WTC11 (cell line): ENCODE measurements at regions not wholly inside any gene's neighbourhood (a gene's known extent, or its start where the extent isn't known, plus 50 kb on each side); places are given as distances from the start of the nearest gene placed in this dataset.

Experiments used
- ATAC-seq: fragments of 200-7000 bp; cut with Tn5 transposase; 2 replicates; pipeline ENCODE4 v1.10.0; 2021; ENCODE audit warnings: mild to moderate bottlenecking, moderate library complexity
- CTCF ChIA-PET: fragments of 300-600 bp; sonication (Branson Sonifier 250); formaldehyde crosslinking; loops from one replicate; lab custom pipeline; 2021; ENCODE audit warnings: antibody characterized with exemption; lab: Charles Lee
- POLR2A ChIA-PET: fragments of 350-600 bp; sonication (Branson Sonifier 250); formaldehyde crosslinking; loops from one replicate; lab custom pipeline; 2021; ENCODE audit warnings: antibody characterized with exemption; lab: Charles Lee
- DNase-seq: peaks from one replicate; pipeline ENCODE4 v3.0.0; 2021; ENCODE audit warnings: low spot score
- H3K27ac Mint-ChIP-seq: 2 replicates; pipeline ENCODE4 v1.8.0; 2021; ENCODE audit warnings: mixed read lengths
- H3K27me3 Mint-ChIP-seq: 2 replicates; pipeline ENCODE4 v1.8.0; 2021; ENCODE audit warnings: low read depth, mild to moderate bottlenecking, moderate library complexity, mixed read lengths
- H3K36me3 Mint-ChIP-seq: 2 replicates; pipeline ENCODE4 v1.8.0; 2021; ENCODE audit warnings: mixed read lengths
- H3K4me1 Mint-ChIP-seq: 2 replicates; pipeline ENCODE4 v1.8.0; 2022; ENCODE audit warnings: mixed read lengths
- H3K4me3 Mint-ChIP-seq: 2 replicates; pipeline ENCODE4 v1.8.0; 2021; ENCODE audit warnings: mild to moderate bottlenecking, moderate library complexity, mixed read lengths
- H3K9me3 Mint-ChIP-seq: 2 replicates; pipeline ENCODE4 v1.8.0; 2021; ENCODE audit warnings: mixed read lengths
- AR ChIP-seq: fragments of 250-450 bp; sonication (Bioruptor Pico); IDR thresholded peaks from 2 replicates; pipeline ENCODE4 v1.9.0; 2021; ENCODE audit warnings: mild to moderate bottlenecking
- ARID4B ChIP-seq: sonication (generic); formaldehyde crosslinking; IDR thresholded peaks from 2 replicates; pipeline ENCODE4 v1.8.0; 2023; ENCODE audit warnings: missing genetic modification reagents, mild to moderate bottlenecking, borderline replicate concordance
- ATF6 ChIP-seq: sonication (generic); formaldehyde crosslinking; IDR thresholded peaks from 2 replicates; pipeline ENCODE4 v1.8.1; 2023; ENCODE audit warnings: mild to moderate bottlenecking, missing genetic modification reagents
- CREM ChIP-seq: sonication (generic); formaldehyde crosslinking; IDR thresholded peaks from 2 replicates; pipeline ENCODE4 v1.8.1; 2022; ENCODE audit warnings: mild to moderate bottlenecking, missing genetic modification reagents, moderate library complexity
- EMX1 ChIP-seq: fragments of 250-450 bp; sonication (Bioruptor Pico); IDR thresholded peaks from 2 replicates; pipeline ENCODE4 v1.8.0; 2021; ENCODE audit warnings: mild to moderate bottlenecking
- ERG ChIP-seq: fragments of 250-450 bp; sonication (Bioruptor Pico); IDR thresholded peaks from 2 replicates; pipeline ENCODE4 v1.8.0; 2021; ENCODE audit warnings: mild to moderate bottlenecking
- GRHL2 ChIP-seq: fragments of 250-450 bp; sonication (Bioruptor Pico); IDR thresholded peaks from 2 replicates; pipeline ENCODE4 v1.8.0; 2022; ENCODE audit warnings: mild to moderate bottlenecking, moderate library complexity; ENCODE audit not compliant: insufficient replicate concordance, severe bottlenecking
- JAZF1 ChIP-seq: fragments of 250-450 bp; sonication (Bioruptor Pico); IDR thresholded peaks from 2 replicates; pipeline ENCODE4 v1.9.0; 2021; ENCODE audit warnings: moderate library complexity, mild to moderate bottlenecking, inconsistent platforms
- MLX ChIP-seq: sonication (generic); formaldehyde crosslinking; IDR thresholded peaks from 2 replicates; pipeline ENCODE4 v1.8.1; 2023; ENCODE audit warnings: mild to moderate bottlenecking, missing genetic modification reagents, moderate library complexity
- NR1H2 ChIP-seq: sonication (generic); formaldehyde crosslinking; IDR thresholded peaks from 2 replicates; pipeline ENCODE4 v1.9.0; 2021; ENCODE audit warnings: mild to moderate bottlenecking, moderate library complexity, missing genetic modification reagents
- NR2C2 ChIP-seq: sonication (generic); formaldehyde crosslinking; IDR thresholded peaks from 2 replicates; pipeline ENCODE4 v1.8.0; 2022; ENCODE audit warnings: mild to moderate bottlenecking, missing genetic modification reagents
- OVOL2 ChIP-seq: fragments of 250-450 bp; sonication (Bioruptor Pico); IDR thresholded peaks from 2 replicates; pipeline ENCODE4 v1.9.0; 2021; ENCODE audit warnings: mild to moderate bottlenecking, borderline replicate concordance
- SMAD3 ChIP-seq: sonication (generic); formaldehyde crosslinking; IDR thresholded peaks from 2 replicates; pipeline ENCODE4 v1.8.0; 2022; ENCODE audit warnings: missing genetic modification reagents, mild to moderate bottlenecking, borderline replicate concordance
- ZBTB43 ChIP-seq: sonication (generic); formaldehyde crosslinking; IDR thresholded peaks from 2 replicates; pipeline ENCODE4 v1.8.1; 2023; ENCODE audit warnings: mild to moderate bottlenecking, missing genetic modification reagents
- ZNF138 ChIP-seq: sonication (generic); formaldehyde crosslinking; conservative IDR thresholded peaks from 2 replicates; pipeline ENCODE4 v1.8.1; 2022; ENCODE audit warnings: mild to moderate bottlenecking, moderate library complexity, missing genetic modification reagents
- ZNF219 ChIP-seq: sonication (generic); formaldehyde crosslinking; IDR thresholded peaks from 2 replicates; pipeline ENCODE4 v1.8.0; 2023; ENCODE audit warnings: missing genetic modification reagents, mild to moderate bottlenecking, borderline replicate concordance
- ZNF232 ChIP-seq: sonication (generic); formaldehyde crosslinking; IDR thresholded peaks from 2 replicates; pipeline ENCODE4 v1.8.0; 2022; ENCODE audit warnings: mild to moderate bottlenecking, missing genetic modification reagents
- ZNF317 ChIP-seq: sonication (generic); formaldehyde crosslinking; IDR thresholded peaks from 2 replicates; pipeline ENCODE4 v1.8.1; 2023; ENCODE audit warnings: low read depth, mild to moderate bottlenecking, moderate library complexity, missing genetic modification reagents, borderline replicate concordance
- ZSCAN18 ChIP-seq: fragments of 250-450 bp; sonication (Bioruptor Pico); IDR thresholded peaks from 2 replicates; pipeline ENCODE4 v2.1.2; 2022; ENCODE audit warnings: mild to moderate bottlenecking, moderate library complexity

GRCh38 chr21:20023193-20023592 lies 975.0 kb upstream of the NCAM2 start (continued):
- TF ChIP-seq ERG: no peak
- no peak for TF ChIP-seq JAZF1 (CRISPR knock-in tag)
- TF ChIP-seq ZBTB43 (CRISPR knock-in tag): no peak
- no peak for TF ChIP-seq ZNF232 (CRISPR knock-in tag)
- TF ChIP-seq ZNF138: no peak

- POLR2A ChIA-PET: no interaction called here
- Mint-ChIP-seq H3K36me3 (no peaks in the 10 kb centered on the region), H3K27ac (no peak overlapping the region), H3K9me3 (peaks cover 6% of the 10 kb centered on the region; the same call in 1 of the 2 replicates), H3K4me1 (peaks cover 14% of the 10 kb centered on the region; the same call in 1 of the 2 replicates), H3K4me3 (no peak overlapping the region), H3K27me3 (no peaks in the 10 kb centered on the region)
- CTCF ChIA-PET: no interaction called here
- ATAC-seq (no peak), DNase-seq (no peak)
- no peak for TF ChIP-seq ZNF219 (CRISPR knock-in tag)
- TF ChIP-seq ZNF317 (CRISPR knock-in tag): no peak
- no peak for TF ChIP-seq EMX1 (CRISPR knock-in tag)
- no peak for TF ChIP-seq AR (CRISPR knock-in tag)
- TF ChIP-seq SMAD3: no peak
- no peak for TF ChIP-seq NR2C2 (CRISPR knock-in tag)
- no peak for TF ChIP-seq ATF6 (CRISPR knock-in tag)
- no peak for TF ChIP-seq ARID4B (CRISPR knock-in tag)
- TF ChIP-seq JAZF1 (CRISPR knock-in tag): no peak
- no peak for TF ChIP-seq GRHL2 (CRISPR knock-in tag)
- no peak for TF ChIP-seq CREM (CRISPR knock-in tag)
- TF ChIP-seq ZNF232 (CRISPR knock-in tag): no peak
- TF ChIP-seq MLX (CRISPR knock-in tag): no peak
- no peak for TF ChIP-seq OVOL2
- no peak for TF ChIP-seq ERG
- no peak for TF ChIP-seq NR1H2
- TF ChIP-seq ZSCAN18 (CRISPR knock-in tag): no peak
Measured at GRCh38 chr21:20024741-20025140, 973.5 kb upstream of the NCAM2 start.
